NCI-H226 (cell line): ENCODE measurements at regions not wholly inside any gene's neighbourhood (a gene's known extent, or its start where the extent isn't known, plus 50 kb on each side); places are given as distances from the start of the nearest gene placed in this dataset.

ENCODE experiments used
- DNase-seq: peaks from one replicate; pipeline ENCODE4 v3.0.0-alpha.2; 2015

DNA sequence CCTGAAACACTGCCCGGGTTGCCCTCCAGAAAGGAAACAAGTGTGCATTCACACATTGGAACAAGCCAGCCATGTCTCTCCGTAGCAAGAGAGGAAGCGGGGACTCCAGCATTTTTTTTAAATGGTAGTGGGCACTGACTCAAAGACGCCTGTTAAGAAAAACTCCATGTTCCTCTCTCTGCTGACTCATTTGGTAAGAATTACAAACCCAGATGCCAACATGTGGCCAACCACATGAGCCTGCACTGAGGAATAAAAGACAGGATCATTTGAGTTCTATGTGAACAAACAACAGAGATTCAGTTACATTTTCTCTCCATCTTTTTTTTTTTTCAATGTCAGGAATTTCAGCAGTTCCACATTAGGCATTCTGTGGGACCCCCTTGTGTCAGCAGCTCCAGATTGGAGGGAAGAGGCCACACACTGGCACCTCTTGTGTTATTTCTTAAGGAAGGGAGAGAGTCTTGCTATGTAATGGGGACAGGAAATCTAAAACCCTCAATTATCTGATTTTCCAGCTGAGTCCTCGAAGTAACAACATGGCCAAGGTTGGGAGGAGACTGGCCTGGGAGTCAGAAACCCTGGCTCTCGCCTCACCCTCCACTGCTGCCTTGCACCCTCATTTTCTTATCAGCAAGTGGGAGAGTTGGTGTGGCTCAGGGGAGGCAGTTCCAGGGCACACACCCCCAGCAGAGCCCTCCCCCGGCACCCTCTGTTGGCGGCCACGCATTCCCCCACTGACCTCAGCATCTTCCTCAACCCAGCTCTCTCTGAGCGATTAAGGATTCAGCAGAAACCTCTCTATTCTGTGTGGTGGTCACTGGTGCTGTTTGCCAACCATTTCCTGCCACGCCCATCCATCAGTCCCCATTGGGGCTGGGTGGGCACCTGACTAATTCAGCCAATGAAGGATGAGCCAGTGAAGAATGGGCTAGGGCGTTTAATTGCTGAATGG, 173.0 kb downstream of the FOXL1 start:
- DNase-seq: peak; percentile 74

DNA sequence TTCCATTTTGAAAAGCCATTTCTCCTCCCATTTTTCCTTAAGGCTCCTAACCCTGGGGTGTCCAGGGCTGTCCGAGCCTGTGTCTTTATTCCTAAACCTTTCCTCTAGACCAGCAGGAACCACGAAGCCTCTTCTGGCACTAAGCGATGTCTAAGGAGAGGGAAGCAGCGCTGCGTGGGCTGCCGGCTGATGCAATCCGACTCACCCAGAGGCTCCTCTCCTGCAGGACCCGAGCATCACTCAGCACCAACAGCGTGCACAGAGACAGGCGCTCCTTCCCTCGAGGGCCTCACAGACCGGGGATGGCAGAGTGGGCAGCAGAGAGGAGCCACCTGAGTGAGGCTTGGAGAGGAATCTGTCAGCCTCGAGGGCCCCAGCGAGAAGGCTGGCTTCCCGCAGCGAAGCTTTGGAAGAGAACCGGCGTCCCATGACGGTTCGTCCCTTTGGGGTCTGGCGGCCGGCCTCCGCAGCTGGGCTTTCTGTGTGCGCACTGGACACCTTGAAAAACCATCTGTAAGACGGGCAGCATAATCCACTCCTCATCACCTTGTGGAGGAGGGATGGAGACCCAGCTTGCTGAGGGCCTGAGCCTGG, 174.3 kb downstream of the FOXL1 start:
- no peak for DNase-seq

DNA sequence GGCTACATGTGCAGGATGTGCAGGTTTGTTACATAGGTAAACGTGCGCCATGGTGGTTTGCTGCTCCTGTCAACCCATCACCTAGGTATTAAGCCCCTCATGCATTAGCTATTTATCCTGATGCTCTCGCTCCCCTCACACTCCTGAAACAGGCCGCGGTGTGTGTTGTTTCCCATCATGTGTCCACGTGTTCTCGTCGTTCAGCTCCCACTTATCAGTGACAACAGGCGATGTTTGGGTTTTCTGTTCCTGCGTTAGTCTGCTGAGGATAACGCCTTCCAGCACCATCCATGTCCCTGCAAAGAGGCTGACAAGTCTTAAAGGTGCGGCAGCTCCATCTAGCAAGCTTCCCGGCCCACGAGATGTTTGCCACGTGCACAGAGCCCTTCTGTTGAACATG, 175.1 kb downstream of the FOXL1 start:
- DNase-seq: no peak

DNA sequence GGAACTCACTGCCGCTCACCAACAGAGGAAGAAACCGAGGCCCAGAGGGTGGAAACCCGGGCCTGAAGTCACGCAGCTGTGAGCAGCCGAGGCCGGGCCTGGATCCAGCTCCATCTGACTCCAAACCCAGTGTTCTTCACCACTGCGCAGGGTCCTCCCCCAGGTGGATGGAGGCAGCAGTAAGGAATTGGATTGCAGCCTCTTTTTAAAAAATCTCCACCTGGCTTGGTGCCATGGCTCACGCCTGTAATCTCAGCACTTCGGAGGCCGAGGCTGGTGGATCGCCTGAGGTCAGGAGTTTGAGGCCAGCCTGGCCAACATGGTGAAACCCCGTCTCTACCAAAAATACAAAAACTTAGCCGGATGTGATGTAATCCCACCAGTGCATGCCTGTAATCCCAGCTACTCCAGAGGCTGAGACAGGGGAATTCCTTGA, 177.2 kb downstream of the FOXL1 start:
- peak; percentile 78 for DNase-seq

DNA sequence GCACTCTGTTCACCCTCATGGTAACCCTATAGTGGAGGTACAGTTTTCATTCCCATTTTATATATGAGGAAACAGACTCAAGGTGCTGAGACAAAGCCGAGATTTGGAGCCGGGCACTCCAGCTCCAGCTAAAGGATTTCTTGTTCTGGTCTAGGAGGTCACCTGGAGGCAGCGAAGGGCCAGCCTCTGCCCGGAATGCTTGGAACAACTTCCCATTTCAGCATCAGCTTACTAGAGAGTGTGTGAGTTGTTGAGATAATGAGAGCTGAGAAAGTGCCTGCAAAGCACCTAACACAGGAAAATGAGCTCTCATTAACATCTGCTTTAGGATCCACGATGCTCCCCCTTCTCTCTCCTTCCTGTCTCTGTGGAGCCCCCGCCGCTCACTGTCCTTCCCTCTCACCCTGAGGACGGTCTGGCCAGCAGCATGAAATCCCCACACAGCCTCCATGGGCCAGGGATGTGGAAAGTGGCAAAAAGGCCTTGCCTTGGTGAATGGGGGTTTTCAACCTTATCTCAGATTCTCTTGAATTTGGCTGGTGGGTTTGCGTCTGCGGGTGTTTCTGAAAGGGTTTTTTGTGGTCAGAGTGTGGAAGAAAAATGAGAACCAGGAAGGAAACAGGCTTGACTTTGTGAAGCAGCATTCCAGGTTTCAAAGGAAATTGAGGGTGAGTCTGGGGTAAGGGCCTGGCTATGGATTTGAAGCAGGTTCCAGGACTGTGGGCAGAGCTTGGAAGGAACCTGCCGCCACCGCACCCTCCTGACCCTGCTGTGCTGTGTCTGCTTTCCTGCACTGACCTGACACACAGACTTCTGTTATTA, 178.7 kb downstream of the FOXL1 start:
- DNase-seq: no peak

DNA sequence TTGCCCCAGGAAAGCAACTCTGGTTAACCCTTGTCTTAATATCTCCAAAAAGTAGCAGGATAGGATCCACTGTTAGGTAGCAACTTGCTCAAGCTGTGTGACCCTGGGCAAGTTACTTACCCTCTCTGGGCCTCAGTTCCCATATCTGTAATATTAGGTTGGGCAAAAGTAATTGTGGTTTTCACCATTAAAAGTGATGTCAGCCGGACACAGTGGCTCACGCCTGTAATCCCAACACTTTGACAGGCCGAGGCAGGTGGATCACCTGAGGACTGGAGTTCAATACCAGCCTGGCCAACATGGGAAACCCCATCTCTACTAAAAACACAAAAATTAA, 179.3 kb downstream of the FOXL1 start:
- no peak for DNase-seq

DNA sequence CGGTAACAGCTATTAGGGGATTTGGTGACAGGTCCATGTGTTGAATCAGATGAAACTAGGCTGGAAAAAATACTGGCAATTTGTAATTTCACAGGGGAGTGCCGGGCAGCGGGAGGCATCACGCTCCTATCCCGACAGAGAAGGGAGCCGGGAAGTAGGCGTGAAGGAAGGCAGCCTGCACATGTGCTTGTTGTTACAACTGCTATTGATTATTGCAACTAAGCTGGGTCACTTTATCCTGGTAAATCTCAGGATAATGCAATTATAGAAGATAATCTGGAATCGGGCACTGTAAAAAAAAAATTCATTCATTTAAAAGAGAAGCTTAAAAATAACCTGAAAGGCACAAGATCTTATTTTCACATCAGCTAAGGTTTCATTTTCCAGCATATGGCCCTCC, 180.6 kb downstream of the FOXL1 start:
- DNase-seq: no peak

DNA sequence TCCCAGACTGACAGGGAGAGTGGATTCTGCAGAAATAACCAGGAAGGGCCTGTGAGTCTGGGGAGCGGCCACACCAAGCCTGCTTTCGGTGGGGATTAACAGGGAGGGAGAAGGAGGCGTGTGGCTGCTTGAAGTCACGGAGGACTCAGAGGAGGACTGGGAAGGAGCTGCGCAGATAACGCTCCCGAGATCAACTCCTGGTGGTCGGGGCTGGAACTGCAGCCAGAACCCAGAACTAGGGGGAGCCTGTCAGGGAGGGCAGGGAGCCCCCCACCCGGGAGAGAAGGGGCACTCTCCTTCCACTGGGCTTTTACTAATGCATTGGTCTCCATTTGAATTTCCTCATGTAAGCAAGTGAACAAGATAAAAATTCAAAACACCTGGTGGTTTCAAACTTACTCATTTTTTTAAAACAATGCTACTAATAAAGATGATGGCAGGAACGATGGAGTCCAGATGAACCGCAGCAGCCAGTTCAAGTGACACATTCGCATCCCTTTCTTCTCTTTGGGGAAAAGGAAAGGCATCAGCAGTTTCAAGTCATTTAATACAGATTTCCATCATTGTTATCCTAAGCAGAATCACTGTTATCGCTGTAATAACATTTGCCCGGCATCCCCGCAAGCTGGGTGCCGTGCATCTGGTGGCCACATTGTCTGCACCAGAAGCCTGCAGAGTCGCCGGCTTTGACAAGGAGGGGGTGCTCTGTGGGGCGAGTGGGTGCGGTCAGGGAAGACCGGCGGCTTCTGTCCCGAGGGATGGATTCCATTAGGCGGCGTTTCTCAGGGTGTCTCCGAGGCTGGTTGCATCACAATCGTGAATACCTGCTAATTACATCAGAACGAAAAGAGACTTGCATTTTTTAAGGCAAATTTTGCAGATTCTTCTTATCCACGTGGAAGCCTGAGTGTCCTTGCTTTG, 183.0 kb downstream of the FOXL1 start:
- peak; percentile 35 for DNase-seq

DNA sequence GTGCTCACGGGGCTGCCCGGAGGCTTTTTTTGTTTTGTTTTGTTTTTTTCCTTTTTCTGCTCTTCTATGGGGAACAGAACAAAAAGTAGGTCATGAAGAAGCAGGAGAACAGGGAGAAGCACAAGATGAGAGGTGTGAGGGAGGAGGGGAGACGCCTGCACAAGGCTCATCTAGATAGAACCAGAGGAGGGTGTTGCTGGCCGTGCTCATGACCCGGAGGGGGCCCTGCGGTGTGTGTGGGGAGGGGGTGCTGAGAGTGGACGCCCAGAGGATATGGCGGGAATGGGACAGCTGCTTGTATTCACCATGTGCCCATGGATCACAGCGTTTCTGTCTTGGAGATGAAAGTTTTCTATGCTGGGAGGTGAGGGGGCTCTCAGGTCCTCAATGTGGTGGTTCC, 183.7 kb downstream of the FOXL1 start:
- no peak for DNase-seq

DNA sequence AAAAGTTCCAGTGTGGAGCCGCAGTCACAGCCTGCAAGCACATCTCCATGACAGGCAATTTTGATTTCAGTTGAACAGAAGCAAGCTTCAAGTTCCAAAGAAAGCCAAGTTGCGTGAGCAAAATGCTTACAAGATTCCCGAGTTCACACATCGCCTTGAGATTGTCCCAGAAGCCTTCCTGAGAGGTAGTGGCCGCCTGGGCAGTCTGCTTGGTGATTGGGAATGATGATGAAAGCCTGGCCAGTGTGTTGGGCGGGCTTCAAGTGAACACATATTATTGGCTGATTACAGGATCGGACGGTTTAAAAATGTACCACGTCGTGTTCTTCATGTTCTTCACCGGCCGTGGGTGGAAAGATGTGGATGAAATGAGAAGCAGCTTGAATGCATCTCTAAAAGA, 185.5 kb downstream of the FOXL1 start:
- no peak for DNase-seq

DNA sequence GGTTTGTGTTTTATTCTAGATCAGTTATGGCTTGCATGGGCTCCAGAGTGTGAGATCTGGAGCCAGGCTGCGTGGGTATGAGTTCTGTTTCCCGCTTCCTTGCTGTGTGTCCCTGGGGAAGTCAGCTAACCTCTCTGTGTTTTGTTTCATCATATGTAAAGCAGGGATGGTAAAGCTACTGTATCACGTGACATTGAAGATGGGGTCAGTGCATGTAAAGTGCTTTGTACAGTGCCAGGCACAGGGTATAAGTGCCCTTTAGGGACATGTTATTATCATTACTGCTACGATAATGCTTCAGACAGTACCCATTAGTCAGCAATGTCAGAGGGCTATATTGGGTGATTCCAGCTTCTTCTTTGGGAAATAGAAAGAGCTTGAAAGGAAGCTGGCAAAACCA, 186.2 kb downstream of the FOXL1 start:
- DNase-seq: no peak

DNA sequence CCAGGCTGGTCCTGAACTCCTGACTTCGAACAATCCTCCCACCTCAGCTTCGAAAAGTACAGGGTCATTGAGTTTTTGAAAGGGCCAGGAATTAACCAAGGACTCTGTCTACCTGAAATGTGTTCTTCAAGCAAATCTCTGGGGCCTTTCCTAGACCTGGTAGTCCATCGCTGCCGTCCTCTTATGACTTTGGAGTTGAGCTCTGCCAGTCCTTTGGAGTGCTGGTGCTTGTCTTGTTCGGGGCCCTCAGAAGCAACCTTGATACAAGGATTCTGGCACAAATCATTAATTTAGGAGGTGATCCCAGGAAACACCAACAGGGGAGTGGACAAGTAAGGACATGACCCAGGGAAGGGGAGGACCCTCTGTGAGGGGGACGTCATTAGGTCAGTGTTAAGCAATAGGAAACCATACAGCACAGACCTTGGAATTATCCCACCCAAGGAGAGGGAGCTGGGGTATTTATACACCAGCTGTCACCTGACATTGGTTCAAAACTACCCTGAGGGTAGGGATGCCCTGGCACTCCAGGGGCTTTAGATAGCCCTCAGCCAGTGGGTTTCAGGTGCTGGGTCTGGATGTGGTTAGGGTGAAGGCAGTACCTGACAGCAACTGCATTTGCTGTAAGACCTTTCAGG, 187.2 kb downstream of the FOXL1 start:
- DNase-seq: no peak

DNA sequence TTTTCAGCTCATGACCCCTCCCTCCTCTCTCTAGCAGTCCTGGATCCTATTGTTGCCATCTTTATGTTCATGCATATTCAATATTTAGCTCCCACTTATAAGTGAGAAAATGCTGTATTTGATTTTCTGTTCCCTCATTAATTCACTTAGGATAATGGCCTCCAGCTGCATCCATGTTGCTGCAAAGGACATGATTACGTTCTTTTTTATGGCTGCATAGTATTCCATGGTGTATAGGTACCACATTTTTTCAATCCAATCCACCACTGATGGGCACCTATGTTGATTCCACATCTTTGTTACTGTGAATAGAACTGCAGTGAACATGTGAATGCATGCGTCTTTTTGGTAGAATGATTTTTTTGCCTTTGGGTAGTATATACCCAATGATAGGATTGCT, 188.4 kb downstream of the FOXL1 start:
- no peak for DNase-seq

DNA sequence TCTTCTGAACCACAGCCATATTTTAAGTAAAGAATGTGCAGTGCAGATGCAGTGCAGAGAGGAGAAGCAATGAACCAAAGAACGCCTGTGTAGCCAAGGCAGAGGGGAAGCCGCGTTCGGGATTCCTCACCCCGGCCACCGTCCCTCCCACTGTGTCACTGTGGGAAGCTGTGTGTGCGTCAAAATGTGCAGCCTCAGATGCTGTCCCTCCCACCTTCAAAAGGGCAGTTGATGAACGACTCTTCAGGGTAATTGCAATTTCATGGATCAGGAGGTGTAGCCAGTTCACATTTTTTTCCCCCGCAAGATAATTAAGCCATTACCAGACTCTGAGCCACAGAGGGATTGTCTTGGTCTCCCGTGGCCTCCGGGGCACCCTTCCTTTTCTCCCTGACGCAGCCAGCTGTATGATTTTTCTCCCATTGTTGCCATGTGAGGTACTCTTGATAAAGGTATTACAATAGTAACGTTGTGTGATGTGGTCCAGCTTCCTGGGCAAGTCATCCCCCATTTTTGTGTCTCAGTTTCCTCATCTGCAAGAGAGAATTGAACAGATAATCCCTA, 190.0 kb downstream of the FOXL1 start:
- no peak for DNase-seq

DNA sequence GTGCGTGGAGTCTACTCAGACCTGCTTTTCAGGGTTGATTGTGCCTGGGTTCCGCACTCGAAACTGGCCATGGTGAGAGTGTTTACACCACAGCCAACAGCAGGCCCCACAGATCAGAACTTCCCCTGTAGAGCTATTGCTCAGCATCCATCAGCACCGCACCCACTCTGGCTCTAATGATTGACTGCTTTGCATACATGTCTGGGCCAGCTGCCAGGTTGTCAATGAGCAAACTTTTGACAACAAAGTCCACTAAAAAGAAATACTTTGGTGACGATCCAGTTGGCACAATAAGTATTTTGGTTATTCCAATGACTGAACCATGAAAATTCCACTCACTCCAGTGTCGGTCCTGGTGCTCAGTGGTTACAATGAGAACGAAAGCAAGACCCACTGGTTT, 190.7 kb downstream of the FOXL1 start:
- no peak for DNase-seq

DNA sequence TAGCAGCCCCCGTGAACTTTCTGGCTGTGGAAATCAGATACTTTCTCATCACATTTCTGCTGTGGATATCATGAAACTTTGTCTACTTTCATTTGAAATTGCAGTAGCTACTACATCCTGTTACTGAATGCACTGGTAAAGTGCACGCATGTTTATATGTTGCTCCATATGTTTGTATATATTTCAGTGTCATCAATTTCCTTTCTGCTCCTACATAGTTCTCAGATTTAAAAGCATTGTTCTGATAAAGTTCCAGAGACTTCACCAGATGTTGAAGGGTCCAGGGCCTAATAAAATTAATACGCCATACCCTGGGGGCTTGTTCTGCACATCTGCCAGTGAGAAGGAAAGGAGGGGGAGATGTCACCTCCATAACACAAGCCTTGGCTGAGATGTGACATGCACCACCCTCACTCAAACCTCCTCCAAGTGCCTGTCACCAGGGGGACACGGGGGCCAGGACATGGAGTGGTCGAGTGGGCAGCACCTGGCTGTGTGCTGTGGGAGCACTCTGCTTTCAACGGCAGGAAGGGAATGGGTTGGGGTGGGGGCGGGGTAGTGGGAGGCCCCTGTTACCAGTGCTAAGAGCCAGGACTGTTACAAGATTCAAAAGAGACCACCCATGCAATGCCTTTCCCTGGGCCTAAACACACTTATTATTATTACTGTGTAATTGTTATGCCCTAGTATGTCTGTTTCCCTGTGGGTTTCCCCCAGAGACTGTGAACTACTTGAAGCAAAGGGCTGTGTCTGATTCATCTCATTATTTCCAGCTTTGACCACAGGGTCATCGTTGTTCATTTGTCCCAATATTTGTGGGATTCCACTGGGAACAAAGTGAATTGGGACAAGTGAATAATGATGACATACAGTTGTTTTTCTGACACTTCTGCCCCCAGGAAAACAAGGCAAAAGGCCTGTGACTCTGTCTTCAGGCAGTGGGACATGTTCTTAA, 193.4 kb downstream of the FOXL1 start:
- no peak for DNase-seq

DNA sequence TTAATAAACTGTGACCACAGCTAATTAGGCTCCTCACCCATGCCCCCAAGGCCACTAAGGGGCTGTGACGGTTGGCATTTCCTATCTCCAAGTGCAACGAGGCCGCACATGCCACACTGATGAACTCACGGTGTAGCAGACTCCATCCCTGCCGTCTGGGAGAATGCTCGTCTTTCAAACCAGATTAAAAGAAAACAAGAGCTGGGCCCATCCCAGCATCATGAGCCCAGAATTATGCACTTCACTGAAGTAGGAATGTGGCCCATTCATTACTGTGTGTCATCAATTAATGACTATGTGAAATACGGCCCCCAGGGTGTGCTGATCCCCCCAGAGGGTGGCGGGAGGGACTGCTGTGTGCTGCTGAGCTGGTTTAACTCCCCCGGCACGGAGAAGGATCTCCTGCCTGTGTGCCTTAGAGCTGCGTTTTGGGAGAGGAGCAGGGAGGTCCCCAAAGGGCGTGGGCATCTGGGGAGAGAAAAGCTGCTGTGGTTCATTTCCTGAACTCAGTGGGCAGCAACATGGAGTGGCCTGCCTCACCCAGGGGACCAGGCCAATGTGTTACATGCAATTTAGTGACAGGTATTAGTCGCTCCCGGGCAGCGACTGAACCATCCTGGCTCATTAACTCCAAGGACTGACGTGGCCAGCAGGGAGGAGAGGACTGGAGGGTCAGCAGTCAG, 194.5 kb downstream of the FOXL1 start:
- no peak for DNase-seq

DNA sequence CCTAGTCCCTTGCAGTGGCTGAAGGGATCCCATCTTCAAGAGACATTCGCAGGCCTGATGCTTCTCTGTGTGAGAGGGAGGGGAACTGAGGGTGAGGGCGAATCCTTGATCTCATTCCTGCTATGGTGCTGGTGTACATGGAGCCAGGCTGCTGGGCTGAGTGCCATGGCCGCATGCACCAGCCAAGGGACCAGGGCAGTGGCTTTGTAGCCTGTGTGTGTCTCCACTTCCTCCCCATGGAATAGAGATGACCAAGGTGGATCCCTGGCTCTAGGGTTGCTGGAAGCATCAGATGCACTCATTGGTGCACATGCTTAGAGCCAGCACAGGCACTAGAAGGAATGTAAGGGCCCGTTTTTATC, 195.0 kb downstream of the FOXL1 start:
- no peak for DNase-seq

DNA sequence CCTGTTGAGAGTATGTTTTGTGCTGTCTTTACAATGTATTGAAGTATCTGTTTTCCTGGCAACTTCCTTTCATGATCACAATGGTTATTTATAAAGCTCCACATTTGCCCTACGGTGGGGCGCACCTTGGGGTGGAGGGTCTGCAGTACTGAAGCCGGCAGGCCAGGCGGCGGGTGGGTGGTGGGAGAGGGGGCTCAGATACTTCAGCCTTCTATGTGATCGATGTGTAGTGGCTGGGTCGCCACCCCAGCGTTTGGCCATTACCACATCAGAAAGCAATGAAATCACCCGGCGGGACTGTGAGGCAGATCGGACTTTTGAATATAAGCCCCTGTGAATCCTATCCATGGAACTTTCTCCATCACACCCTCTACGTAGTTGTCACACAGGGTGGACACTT, 196.6 kb downstream of the FOXL1 start:
- no peak for DNase-seq

DNA sequence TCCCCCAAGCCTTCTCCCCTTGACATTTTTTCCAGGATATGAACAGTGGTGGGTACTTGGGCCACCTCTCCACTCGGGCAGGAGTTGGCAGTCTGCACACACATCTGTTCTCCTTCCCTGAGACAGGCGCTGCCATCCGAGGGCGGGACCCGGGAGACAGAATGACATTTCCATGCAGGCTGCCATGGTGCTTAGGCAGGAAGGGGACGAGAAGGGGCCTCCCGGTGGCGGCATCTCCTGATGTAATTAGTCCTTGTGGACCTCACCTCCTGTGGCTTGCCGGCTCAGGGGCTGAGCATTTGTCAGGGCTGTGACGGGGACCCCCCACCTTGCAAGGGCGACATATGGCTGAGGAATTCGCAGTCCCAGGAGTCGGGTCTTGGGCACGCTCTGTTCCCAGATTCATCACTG, 197.2 kb downstream of the FOXL1 start:
- no peak for DNase-seq
